GM18907 (cell line): ENCODE measurements at regions not wholly inside any gene's neighbourhood (a gene's known extent, or its start where the extent isn't known, plus 50 kb on each side); places are given as distances from the start of the nearest gene placed in this dataset.
"Not testable (repeated sequence)": the region's sequence is repeated elsewhere in the genome, so short reads cannot be mapped to it uniquely, and the experiment has no call there.

ENCODE experiments used
- ATAC-seq: cut with Tn5 transposase; IDR thresholded peaks from one replicate; pipeline ENCODE4 v1.9.1; 2021; ENCODE audit warnings: mild to moderate bottlenecking, moderate library complexity; ENCODE audit not compliant: unreplicated experiment

- no peak for ATAC-seq
Measured at GRCh38 chr13:53101883-53102282, 73.3 kb downstream of the OLFM4 start.

GRCh38 chr13:53104136-53104535, 75.5 kb downstream of the OLFM4 start:
- no peak for ATAC-seq

GRCh38 chr13:53105477-53105876, 76.9 kb downstream of the OLFM4 start:
- ATAC-seq: no peak

- no peak for ATAC-seq
Measured at GRCh38 chr13:53105890-53106289, 77.3 kb downstream of the OLFM4 start.

GRCh38 chr13:53110181-53110580, 81.6 kb downstream of the OLFM4 start:
- ATAC-seq: no peak

GRCh38 chr13:53110614-53111013, 82.0 kb downstream of the OLFM4 start:
- no peak for ATAC-seq

GRCh38 chr13:53112522-53112921, 83.9 kb downstream of the OLFM4 start:
- ATAC-seq: no peak

- ATAC-seq: not testable (repeated sequence)
Measured at GRCh38 chr13:53117048-53117447, 88.4 kb downstream of the OLFM4 start.

- no peak for ATAC-seq
Measured at GRCh38 chr13:53121131-53121773, 92.6 kb downstream of the OLFM4 start.

GRCh38 chr13:53121919-53122318, 93.3 kb downstream of the OLFM4 start:
- no peak for ATAC-seq

- ATAC-seq: no peak
Measured at GRCh38 chr13:53123536-53123935, 94.9 kb downstream of the OLFM4 start.

GRCh38 chr13:53124623-53125022, 96.0 kb downstream of the OLFM4 start:
- no peak for ATAC-seq

GRCh38 chr13:53126841-53127245, 98.2 kb downstream of the OLFM4 start:
- ATAC-seq: no peak

GRCh38 chr13:53127373-53127772, 98.8 kb downstream of the OLFM4 start:
- no peak for ATAC-seq

- no peak for ATAC-seq
Measured at GRCh38 chr13:53129864-53130393, 101.3 kb downstream of the OLFM4 start.

- ATAC-seq: no peak
Measured at GRCh38 chr13:53131361-53131760, 102.7 kb downstream of the OLFM4 start.

GRCh38 chr13:53135301-53135700, 106.7 kb downstream of the OLFM4 start:
- ATAC-seq: no peak

GRCh38 chr13:53136554-53137215, 108.1 kb downstream of the OLFM4 start:
- ATAC-seq: no peak

- no peak for ATAC-seq
Measured at GRCh38 chr13:53137779-53138178, 109.2 kb downstream of the OLFM4 start.

- no peak for ATAC-seq
Measured at GRCh38 chr13:53138376-53139036, 109.9 kb downstream of the OLFM4 start.

- no peak for ATAC-seq
Measured at GRCh38 chr13:53141336-53141735, 112.7 kb downstream of the OLFM4 start.

- ATAC-seq: no peak
Measured at GRCh38 chr13:53142306-53142705, 113.7 kb downstream of the OLFM4 start.
